IMR-90 (cell line): ENCODE measurements at regions not wholly inside any gene's neighbourhood (a gene's known extent, or its start where the extent isn't known, plus 50 kb on each side); places are given as distances from the start of the nearest gene placed in this dataset.

Experiments used
- ATAC-seq: fragments of 200-7000 bp; cut with Tn5 transposase; 2 replicates; pipeline ENCODE4 v1.9.1; 2020; ENCODE audit warnings: low read depth, mild to moderate bottlenecking, moderate library complexity
- BruUV-seq: library from RNA; stranded (reverse); fragments of 400-500 nt; replicated peaks from 2 replicates; lab custom pipeline; 2021; lab: Mats Ljungman, UMichigan
- CTCF ChIA-PET: fragments of 300-600 bp; formaldehyde crosslinking; extraction: SDS; loops from one replicate; lab custom pipeline; 2021; ENCODE audit warnings: antibody characterized with exemption; lab: Yijun Ruan, JAX
- POLR2A ChIA-PET: fragments of 300-600 bp; sonication (Branson Sonifier 250); formaldehyde crosslinking; loops from one replicate; lab custom pipeline; 2022; ENCODE audit warnings: antibody characterized with exemption; ENCODE audit not compliant: unreplicated experiment; lab: Charles Lee
- DNase-seq: peaks from one replicate; pipeline ENCODE4 v3.0.0; 2013
- H2AFZ ChIP-seq: replicated peaks from 2 replicates; pipeline ENCODE3; 2013; ENCODE audit warnings: low read length, mild to moderate bottlenecking; ENCODE audit not compliant: poor library complexity
- H2AK5ac ChIP-seq: 2 replicates; pipeline ENCODE4 v1.6.1; 2013; ENCODE audit warnings: low read depth, low read length, inconsistent platforms
- H2AK9ac ChIP-seq: replicated peaks from 2 replicates; pipeline ENCODE3; 2013; ENCODE audit warnings: mild to moderate bottlenecking, low read depth, low read length, moderate library complexity; ENCODE audit not compliant: poor library complexity
- H2BK120ac ChIP-seq: 2 replicates; pipeline ENCODE4 v1.6.1; 2013; ENCODE audit warnings: low read depth, low read length, inconsistent platforms
- H2BK15ac ChIP-seq: 3 replicates; pipeline ENCODE4 v1.6.1; 2013; ENCODE audit warnings: low read depth, low read length, inconsistent platforms
- H2BK20ac ChIP-seq: 2 replicates; pipeline ENCODE4 v1.6.1; 2013; ENCODE audit warnings: low read depth, mild to moderate bottlenecking, inconsistent platforms, low read length, moderate library complexity
- H2BK5ac ChIP-seq: 2 replicates; pipeline ENCODE4 v1.6.1; 2013; ENCODE audit warnings: mild to moderate bottlenecking, low read depth, low read length, inconsistent platforms; ENCODE audit not compliant: poor library complexity, severe bottlenecking
- H3K14ac ChIP-seq: replicated peaks from 2 replicates; pipeline ENCODE4 v1.6.1; 2013; ENCODE audit warnings: low read depth, low read length, inconsistent platforms
- H3K18ac ChIP-seq: 2 replicates; pipeline ENCODE4 v1.6.1; 2013; ENCODE audit warnings: low read depth, low read length, control low read depth
- H3K23ac ChIP-seq: 2 replicates; pipeline ENCODE4 v1.6.1; 2013; ENCODE audit warnings: low read depth, low read length, inconsistent platforms
- H3K27ac ChIP-seq: 2 replicates; pipeline ENCODE4 v1.5.1; 2013; ENCODE audit warnings: mild to moderate bottlenecking, control low read depth, low read length; ENCODE audit not compliant: insufficient read depth
- H3K27me3 ChIP-seq: 2 replicates; pipeline ENCODE4 v1.6.1; 2013; ENCODE audit warnings: low read length; ENCODE audit not compliant: control insufficient read depth, insufficient read depth
- H3K36me3 ChIP-seq: 2 replicates; pipeline ENCODE4 v1.6.1; 2013; ENCODE audit warnings: low read length, mixed read lengths; ENCODE audit not compliant: control insufficient read depth, insufficient read depth
- H3K4ac ChIP-seq: 2 replicates; pipeline ENCODE4 v1.6.1; 2013; ENCODE audit warnings: low read depth, low read length, inconsistent platforms
- H3K4me1 ChIP-seq: 2 replicates; pipeline ENCODE4 v1.6.1; 2013; ENCODE audit warnings: low read length, mixed read lengths; ENCODE audit not compliant: control insufficient read depth, insufficient read depth
- H3K4me2 ChIP-seq: 2 replicates; pipeline ENCODE4 v1.6.1; 2013; ENCODE audit warnings: low read depth, mild to moderate bottlenecking, control low read depth, low read length, moderate library complexity
- H3K4me3 ChIP-seq: 2 replicates; pipeline ENCODE4 v1.5.1; 2013; ENCODE audit warnings: low read depth, mild to moderate bottlenecking, control low read depth, low read length, moderate library complexity; ENCODE audit not compliant: insufficient read depth
- H3K56ac ChIP-seq: 2 replicates; pipeline ENCODE4 v1.6.1; 2013; ENCODE audit warnings: low read length, inconsistent platforms; ENCODE audit not compliant: insufficient read depth; ENCODE audit errors: extremely low read depth
- H3K79me1 ChIP-seq, 2 experiments: 2 replicates each; pipeline ENCODE4 v1.6.1; 2013; ENCODE audit warnings: low read length in 2 of 2, inconsistent platforms in 1 of 2, low read depth in 1 of 2
- H3K9ac ChIP-seq: 2 replicates; pipeline ENCODE4 v1.6.1; 2013; ENCODE audit warnings: low read depth, low read length, control low read depth
- H3K9me1 ChIP-seq: 2 replicates; pipeline ENCODE4 v1.6.1; 2013; ENCODE audit warnings: low read length, inconsistent platforms; ENCODE audit not compliant: insufficient read depth
- H3K9me3 ChIP-seq: 2 replicates; pipeline ENCODE4 v1.6.1; 2013; ENCODE audit warnings: low read length; ENCODE audit not compliant: control insufficient read depth, insufficient read depth
- H4K20me1 ChIP-seq: 2 replicates; pipeline ENCODE4 v1.6.1; 2013; ENCODE audit warnings: low read length, inconsistent platforms; ENCODE audit not compliant: insufficient read depth
- H4K5ac ChIP-seq: 2 replicates; pipeline ENCODE4 v1.6.1; 2013; ENCODE audit warnings: mild to moderate bottlenecking, low read depth, low read length, control low read depth
- H4K8ac ChIP-seq, 2 experiments: 2 replicates each; pipeline ENCODE4 v1.6.1; 2013; ENCODE audit warnings: low read depth in 2 of 2, low read length in 2 of 2, control low read depth in 1 of 2, inconsistent platforms in 1 of 2
- H4K91ac ChIP-seq: 2 replicates; pipeline ENCODE4 v1.6.1; 2013; ENCODE audit warnings: low read depth, low read length, inconsistent platforms; ENCODE audit not compliant: insufficient read depth
- BHLHE40 ChIP-seq: fragments of 150-350 bp; IDR thresholded peaks from 2 replicates; pipeline ENCODE4 v1.6.1; 2016; ENCODE audit warnings: mild to moderate bottlenecking, low read depth, low read length
- CEBPB ChIP-seq: IDR thresholded peaks from 2 replicates; pipeline ENCODE4 v1.6.1; 2012; ENCODE audit warnings: low read depth, low read length, improper control_type of control experiment
- CHD1 ChIP-seq: IDR thresholded peaks from 2 replicates; pipeline ENCODE4 v1.6.1; 2012; ENCODE audit warnings: low read depth, low read length, improper control_type of control experiment
- FOS ChIP-seq: fragments of 150-350 bp; IDR thresholded peaks from 2 replicates; pipeline ENCODE4 v1.6.1; 2016; ENCODE audit warnings: low read depth, low read length
- MAFK ChIP-seq: IDR thresholded peaks from 2 replicates; pipeline ENCODE4 v1.6.1; 2012; ENCODE audit warnings: low read depth, low read length, improper control_type of control experiment
- MAZ ChIP-seq: IDR thresholded peaks from 2 replicates; pipeline ENCODE4 v1.6.1; 2012; ENCODE audit warnings: low read depth, mild to moderate bottlenecking, low read length, improper control_type of control experiment, moderate library complexity, borderline replicate concordance
- MXI1 ChIP-seq: IDR thresholded peaks from 2 replicates; pipeline ENCODE4 v1.6.1; 2012; ENCODE audit warnings: low read depth, mild to moderate bottlenecking, low read length, moderate library complexity, borderline replicate concordance
- NFE2L2 ChIP-seq: fragments of 150-350 bp; IDR thresholded peaks from 2 replicates; pipeline ENCODE4 v1.6.1; 2016; ENCODE audit warnings: low read depth, mild to moderate bottlenecking, low read length
- POLR2A ChIP-seq: IDR thresholded peaks from 2 replicates; pipeline ENCODE4 v1.6.1; 2012; ENCODE audit warnings: mild to moderate bottlenecking, low read depth, low read length
- RAD21 ChIP-seq: IDR thresholded peaks from 2 replicates; pipeline ENCODE4 v1.6.1; 2012; ENCODE audit warnings: low read length, improper control_type of control experiment
- RCOR1 ChIP-seq: IDR thresholded peaks from 2 replicates; pipeline ENCODE4 v1.6.1; 2012; ENCODE audit warnings: mild to moderate bottlenecking, low read length, improper control_type of control experiment; ENCODE audit not compliant: insufficient replicate concordance
- RFX5 ChIP-seq: IDR thresholded peaks from 2 replicates; pipeline ENCODE4 v1.8.0; 2012; ENCODE audit warnings: low read depth, mild to moderate bottlenecking, low read length, moderate library complexity
- SMC3 ChIP-seq: fragments of 150-350 bp; IDR thresholded peaks from 2 replicates; pipeline ENCODE4 v1.6.1; 2016; ENCODE audit warnings: low read depth, mild to moderate bottlenecking, antibody characterized with exemption, low read length, moderate library complexity
- WGBS, 2 experiments: methylation state at CpG; one replicate each; pipeline versions ENCODE4 v1.1.5 to v1.1.7; 2013; ENCODE audit warnings: missing lambda C conversion rate in 2 of 2; ENCODE audit not compliant: insufficient read length in 1 of 2; ENCODE audit errors: extremely low coverage in 2 of 2; 5-methylcytosine and 5-hydroxymethylcytosine counted together
- dilution Hi-C: fragments of 300-500 bp; cut with HindIII; formaldehyde crosslinking; loops from one replicate; pipeline ENCODE4 v1.14.3; 2018; ENCODE audit warnings: low sequenced_read_pairs; ENCODE audit not compliant: unreplicated experiment
- in situ Hi-C: fragments of 300-500 bp; cut with MboI; formaldehyde crosslinking; loops from 3 replicates; pipeline ENCODE4 v1.14.3; 2019; ENCODE audit warnings: low sequenced_read_pairs, inconsistent platforms, mixed read lengths
- intact Hi-C: fragments of 100-400 bp; cut with micrococcal nuclease; formaldehyde crosslinking; loops from 2 replicates; pipeline ENCODE4 v1.10.0; 2022
- TF ChIP-seq, protein P1 (sequence below): fragments of 150-350 bp; IDR thresholded peaks from 2 replicates; pipeline ENCODE4 v1.6.1; 2016; ENCODE audit warnings: low read depth, mild to moderate bottlenecking, low read length, moderate library complexity, borderline replicate concordance
- TF ChIP-seq, protein P2 (sequence below): fragments of 150-350 bp; IDR thresholded peaks from 2 replicates; pipeline ENCODE4 v1.6.1; 2017; ENCODE audit warnings: mild to moderate bottlenecking, antibody characterized with exemption, low read length, low read depth
- TF ChIP-seq, protein P3 (sequence below): conservative IDR thresholded peaks from 2 replicates; pipeline ENCODE4 v1.5.1; 2012; ENCODE audit warnings: mild to moderate bottlenecking, low read depth, low read length, improper control_type of control experiment

DNA sequence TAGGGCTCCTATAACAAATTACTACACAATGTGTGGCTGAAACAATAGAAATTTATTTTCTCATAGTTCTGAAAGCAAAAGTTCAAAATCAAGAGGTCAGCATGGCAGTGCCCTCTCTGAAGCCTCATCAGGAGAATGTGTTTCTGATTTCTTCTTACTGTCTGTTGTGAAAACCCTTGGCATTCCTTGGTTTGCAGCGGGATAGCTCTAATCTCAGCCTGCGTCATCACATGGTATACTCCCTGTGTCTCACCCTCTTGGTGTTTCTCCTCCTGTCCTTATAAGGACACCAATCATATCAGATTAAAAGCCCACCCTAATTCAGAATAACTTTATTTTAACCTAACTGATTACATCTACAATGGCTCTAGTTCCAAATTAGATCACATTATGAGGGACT, 87.5 kb upstream of the CDH9 start:
- Histone ChIP-seq H2BK20ac (no peak overlapping the region), H2AFZ (no peak overlapping the region), H2AK5ac (no peak overlapping the region), H4K91ac (no peak overlapping the region), H3K56ac (no peak overlapping the region), H2BK5ac (no peak overlapping the region), H3K4me1 (no peaks in the 10 kb centered on the region), H3K14ac (no peak overlapping the region), H3K9me1 (no peaks in the 10 kb centered on the region), H3K9me3 (0 out of 2 replicates have a peak, but pooled peaks cover 1% of the 10 kb centered on the region), H3K18ac (no peak overlapping the region), H2BK15ac (no peak overlapping the region), H2BK120ac (no peak overlapping the region), H3K27ac (no peak overlapping the region), H3K4me3 (no peak overlapping the region), H3K4ac (no peak overlapping the region), H4K20me1 (no peaks in the 10 kb centered on the region), H3K36me3 (no peaks in the 10 kb centered on the region), H3K9ac (no peak overlapping the region), H2AK9ac (no peak overlapping the region), H3K27me3 (no peaks in the 10 kb centered on the region), H4K8ac (no peak overlapping the region), H4K5ac (no peak overlapping the region), H3K4me2 (no peak overlapping the region), H3K23ac (no peak overlapping the region), H3K79me1 (no peaks in the 10 kb centered on the region)
- 50% methylated on average over 2 of the region's 2 CpGs; no CpG with 5 or more reads in 1 of the 2 experiments for WGBS, 2 experiments
- in situ Hi-C loops, result no loop called here
- no TSS peak for BruUV-seq
- TF ChIP-seq, protein P1, sequence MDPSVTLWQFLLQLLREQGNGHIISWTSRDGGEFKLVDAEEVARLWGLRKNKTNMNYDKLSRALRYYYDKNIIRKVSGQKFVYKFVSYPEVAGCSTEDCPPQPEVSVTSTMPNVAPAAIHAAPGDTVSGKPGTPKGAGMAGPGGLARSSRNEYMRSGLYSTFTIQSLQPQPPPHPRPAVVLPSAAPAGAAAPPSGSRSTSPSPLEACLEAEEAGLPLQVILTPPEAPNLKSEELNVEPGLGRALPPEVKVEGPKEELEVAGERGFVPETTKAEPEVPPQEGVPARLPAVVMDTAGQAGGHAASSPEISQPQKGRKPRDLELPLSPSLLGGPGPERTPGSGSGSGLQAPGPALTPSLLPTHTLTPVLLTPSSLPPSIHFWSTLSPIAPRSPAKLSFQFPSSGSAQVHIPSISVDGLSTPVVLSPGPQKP, result no peak
- TF ChIP-seq SMC3, result no peak
- no peak for TF ChIP-seq MAFK
- TF ChIP-seq CHD1, result no peak
- TF ChIP-seq RAD21, result no peak
- TF ChIP-seq, protein P2, sequence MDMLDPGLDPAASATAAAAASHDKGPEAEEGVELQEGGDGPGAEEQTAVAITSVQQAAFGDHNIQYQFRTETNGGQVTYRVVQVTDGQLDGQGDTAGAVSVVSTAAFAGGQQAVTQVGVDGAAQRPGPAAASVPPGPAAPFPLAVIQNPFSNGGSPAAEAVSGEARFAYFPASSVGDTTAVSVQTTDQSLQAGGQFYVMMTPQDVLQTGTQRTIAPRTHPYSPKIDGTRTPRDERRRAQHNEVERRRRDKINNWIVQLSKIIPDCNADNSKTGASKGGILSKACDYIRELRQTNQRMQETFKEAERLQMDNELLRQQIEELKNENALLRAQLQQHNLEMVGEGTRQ, result no peak
- no peak for TF ChIP-seq NFE2L2
- TF ChIP-seq BHLHE40, result no peak
- TF ChIP-seq RCOR1, result no peak
- TF ChIP-seq RFX5, result no peak
- no peak for TF ChIP-seq MXI1
- no peak for TF ChIP-seq MAZ
- no peak for TF ChIP-seq CEBPB
- TF ChIP-seq FOS, result no peak
- TF ChIP-seq, protein P3, sequence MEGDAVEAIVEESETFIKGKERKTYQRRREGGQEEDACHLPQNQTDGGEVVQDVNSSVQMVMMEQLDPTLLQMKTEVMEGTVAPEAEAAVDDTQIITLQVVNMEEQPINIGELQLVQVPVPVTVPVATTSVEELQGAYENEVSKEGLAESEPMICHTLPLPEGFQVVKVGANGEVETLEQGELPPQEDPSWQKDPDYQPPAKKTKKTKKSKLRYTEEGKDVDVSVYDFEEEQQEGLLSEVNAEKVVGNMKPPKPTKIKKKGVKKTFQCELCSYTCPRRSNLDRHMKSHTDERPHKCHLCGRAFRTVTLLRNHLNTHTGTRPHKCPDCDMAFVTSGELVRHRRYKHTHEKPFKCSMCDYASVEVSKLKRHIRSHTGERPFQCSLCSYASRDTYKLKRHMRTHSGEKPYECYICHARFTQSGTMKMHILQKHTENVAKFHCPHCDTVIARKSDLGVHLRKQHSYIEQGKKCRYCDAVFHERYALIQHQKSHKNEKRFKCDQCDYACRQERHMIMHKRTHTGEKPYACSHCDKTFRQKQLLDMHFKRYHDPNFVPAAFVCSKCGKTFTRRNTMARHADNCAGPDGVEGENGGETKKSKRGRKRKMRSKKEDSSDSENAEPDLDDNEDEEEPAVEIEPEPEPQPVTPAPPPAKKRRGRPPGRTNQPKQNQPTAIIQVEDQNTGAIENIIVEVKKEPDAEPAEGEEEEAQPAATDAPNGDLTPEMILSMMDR, result no peak
- no peak for TF ChIP-seq POLR2A
- ATAC-seq (no peak), DNase-seq (no peak)
- CTCF ChIA-PET, result no interaction called here
- intact Hi-C loops, result no loop called here
- dilution Hi-C loops, result no loop called here
- POLR2A ChIA-PET, result no interaction called here
